COLO829 (cell line): ENCODE measurements at regions not wholly inside any gene's neighbourhood (a gene's known extent, or its start where the extent isn't known, plus 50 kb on each side); places are given as distances from the start of the nearest gene placed in this dataset.
"Not testable (repeated sequence)": the region's sequence is repeated elsewhere in the genome, so short reads cannot be mapped to it uniquely, and the experiment has no call there.

ENCODE experiments used
- DNase-seq: peaks from one replicate; pipeline ENCODE4 v3.0.0; 2012; ENCODE audit warnings: low spot score

DNA sequence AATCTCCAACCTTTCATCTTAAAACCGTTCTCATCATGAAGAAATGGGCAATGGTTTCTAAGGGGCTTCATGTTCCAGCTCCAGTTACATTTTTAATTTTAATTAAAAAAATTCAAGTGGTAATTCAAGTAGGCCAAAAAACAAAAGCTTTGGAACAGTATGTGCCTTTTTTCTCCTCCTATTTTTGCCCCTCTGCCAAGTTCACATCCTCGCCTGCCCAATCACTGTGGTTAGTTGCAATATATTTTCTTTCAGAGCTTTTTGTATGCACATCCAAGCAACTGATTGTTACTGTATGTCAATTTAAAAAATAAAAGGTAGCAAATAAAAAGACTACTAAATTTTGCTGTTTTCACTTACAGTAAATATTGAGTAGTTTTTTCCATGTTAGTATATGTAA lies 99.8 kb upstream of the B3GAT2 start:
- no peak for DNase-seq

GRCh38 chr6:71066153-71066552 lies 109.3 kb upstream of the B3GAT2 start:
- DNase-seq, result no peak

DNA sequence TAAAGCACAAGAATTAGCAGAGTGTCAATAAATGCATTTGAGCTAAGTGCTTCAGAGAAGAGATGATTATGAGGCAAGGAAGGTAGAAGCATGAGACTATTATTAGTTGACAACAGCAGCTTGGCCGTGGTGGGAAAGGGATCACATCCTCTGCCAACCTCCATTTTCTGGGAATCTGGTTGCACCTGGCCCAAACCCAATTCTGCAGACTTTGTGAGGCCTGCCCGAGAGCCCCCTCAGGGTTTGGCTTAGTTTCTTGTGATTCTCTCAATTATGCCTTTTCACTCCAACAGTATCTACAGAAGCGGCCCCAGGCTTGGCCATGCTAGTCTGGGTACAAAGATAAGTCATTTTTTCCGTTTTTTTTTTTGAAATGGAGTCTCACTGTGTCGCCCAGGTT lies 111.0 kb upstream of the B3GAT2 start:
- DNase-seq, result no peak

- DNase-seq, result no peak
These were observed 115.6 kb upstream of the B3GAT2 start for GRCh38 chr6:71072508-71072907.

DNA sequence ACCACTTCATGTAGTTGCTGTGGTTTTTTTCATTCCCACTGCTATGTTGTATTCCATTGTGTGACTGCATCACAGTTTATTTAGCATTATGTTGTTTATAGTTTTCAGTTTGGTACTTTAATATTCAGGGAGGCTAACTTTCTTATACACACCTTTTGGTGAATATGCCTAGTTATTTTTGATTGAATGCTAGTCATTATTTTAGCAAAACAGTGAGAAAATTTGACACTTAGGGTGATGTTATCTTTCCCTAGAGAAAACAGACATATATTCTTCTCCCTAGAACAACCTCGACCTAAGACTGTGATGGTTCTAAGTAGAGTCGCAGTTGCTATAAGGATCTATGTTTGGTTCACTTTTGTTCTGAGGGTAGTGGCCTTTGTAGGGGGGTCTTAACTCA lies 120.8 kb upstream of the B3GAT2 start:
- no peak for DNase-seq

DNA sequence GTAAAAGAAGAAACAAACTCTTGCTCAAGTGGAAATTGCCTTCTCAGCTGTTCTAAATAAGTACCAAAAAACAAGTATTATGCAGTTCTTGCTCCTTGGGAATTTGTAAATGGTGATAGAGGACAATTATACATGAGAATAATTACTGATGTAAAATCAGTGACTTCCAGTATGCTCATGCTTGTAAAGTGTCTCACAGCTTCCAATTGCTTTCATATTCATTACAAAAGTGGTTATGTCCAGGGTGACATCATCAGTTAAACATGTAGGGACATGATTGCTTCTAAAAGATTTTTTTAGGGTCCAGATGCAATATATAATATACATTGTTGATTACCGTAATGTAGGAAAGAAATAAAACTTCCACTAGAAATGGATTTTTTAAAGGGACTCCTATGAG lies 122.8 kb upstream of the B3GAT2 start:
- no peak for DNase-seq

GRCh38 chr6:71080133-71080532 lies 123.3 kb upstream of the B3GAT2 start:
- DNase-seq, result no peak

DNA sequence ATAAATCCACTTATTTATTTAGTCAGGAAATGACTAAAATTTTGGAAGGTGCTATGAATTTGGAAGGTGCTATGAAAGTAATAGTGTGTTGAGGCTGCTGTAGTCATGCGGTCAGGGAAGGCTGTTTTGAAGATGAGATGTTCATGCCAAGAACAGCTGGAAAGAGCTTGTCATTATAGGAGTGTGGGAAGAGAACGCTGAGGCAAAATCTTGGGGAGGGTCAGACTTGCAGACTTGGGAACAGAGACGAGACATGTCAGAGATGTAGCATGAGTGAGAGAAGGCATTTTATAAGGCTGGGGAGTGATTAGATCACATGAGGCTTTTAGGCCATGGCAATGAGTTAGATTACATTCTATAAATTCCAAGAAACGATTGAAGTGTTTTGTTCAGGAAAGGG lies 124.0 kb upstream of the B3GAT2 start:
- no peak for DNase-seq

DNA sequence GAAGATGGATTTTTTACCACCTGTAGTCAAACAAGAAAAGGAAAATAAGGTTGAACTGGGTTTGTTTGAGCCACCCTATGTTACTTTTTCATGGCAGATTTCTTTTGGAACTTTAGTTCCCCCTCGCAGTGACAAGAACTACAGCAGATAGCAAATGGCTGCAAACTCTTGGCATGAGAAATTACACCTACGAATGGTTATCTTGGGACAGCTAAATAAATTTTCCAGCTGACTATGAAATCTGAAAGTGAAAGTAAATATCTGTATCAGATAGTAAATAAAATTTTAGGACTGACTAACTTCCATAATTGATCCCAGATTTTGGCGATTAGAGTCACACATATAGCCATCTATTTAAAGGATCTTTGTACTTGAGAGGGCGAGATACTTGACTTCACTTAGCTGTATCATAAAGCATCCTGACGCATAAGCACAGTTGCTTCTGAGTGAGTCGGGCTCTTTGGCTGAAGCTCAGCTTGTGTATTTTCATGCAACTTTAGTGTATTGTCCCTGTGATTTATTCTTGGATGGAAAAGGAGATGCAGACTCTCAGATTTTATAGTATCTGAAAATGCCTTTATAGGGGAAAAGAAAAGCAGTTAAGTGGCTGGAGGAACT lies 125.3 kb upstream of the B3GAT2 start:
- DNase-seq, result no peak

DNA sequence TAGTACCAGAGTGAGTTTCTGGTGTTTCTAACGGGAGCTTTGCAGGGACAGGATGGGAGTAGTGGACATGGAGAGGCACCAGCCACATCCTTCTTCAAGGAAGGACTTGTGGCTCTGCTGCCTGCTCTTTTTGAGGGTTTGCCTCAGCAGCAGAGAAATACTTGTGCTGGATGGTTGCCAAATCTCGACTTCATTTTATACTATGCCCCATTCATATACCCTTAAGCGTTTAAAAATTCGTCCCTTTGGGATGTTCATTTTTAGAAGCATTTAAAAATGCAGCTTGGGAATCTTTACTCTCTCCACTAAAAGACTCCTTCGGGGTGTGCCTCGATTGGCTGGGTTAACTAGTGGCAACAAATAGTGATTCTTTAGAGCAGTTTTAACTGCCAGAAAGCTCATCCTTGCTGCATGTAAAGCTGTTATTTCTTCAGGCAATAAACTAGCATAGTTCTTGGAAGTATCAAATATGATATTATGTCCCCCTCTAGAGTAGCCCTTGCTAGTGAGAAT lies 126.5 kb upstream of the B3GAT2 start:
- no peak for DNase-seq

DNA sequence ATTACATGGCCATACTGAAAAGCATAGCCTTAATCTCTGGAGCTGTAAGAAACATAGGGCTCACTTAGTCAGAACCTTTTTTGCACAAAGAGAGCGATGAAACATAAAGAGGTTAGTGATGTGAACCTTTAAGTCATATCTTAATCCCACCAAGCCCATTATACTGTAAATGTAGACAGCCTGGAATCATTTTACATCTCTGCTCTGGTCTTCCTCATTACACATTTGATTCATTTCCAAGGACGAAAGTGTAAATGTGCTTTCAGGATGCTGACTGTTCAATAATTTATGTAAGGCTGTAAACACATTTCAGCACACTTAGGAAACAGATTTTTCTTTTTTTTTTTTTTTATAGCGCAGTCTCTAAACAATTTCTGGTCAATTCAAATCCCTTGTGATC lies 131.3 kb upstream of the B3GAT2 start:
- no peak for DNase-seq

DNA sequence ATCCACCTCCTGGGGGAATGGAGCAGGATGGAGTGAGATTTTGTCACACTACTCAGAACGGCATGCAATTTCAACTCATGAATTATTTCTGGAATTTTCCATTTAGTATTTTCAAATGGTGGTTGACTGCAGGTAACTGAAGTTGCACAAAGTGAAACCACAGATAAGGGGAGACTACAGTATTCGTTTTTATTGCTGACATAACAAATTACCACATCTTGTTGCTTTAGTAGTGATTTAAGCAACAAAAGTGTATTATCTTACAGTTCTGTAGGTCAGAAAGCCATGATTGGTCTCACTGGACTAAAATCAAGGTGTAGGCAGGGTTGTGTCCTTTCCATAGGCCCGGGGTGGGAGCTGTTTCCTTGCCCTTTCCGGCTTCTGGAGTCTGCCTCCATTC lies 133.4 kb upstream of the B3GAT2 start:
- DNase-seq, result no peak

DNA sequence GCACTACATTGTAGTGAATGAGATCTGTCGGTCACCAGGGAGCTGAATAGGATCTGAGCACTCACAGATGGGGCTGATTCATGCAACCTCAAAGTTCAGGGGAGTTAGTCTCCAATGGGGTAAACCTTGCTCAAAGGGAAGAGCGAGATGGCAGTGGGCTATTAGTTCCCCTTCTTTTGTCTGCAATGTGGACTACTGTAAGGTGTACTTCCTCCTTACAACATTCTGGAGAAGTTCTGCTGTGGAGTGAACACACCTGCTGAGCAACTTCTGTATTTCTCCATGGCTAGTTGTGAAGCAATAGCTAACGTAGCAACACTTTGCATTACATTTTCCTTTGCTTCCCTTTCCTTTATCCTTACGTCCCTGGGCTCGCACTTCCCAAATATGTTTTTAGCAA lies 134.3 kb upstream of the B3GAT2 start:
- no peak for DNase-seq

DNA sequence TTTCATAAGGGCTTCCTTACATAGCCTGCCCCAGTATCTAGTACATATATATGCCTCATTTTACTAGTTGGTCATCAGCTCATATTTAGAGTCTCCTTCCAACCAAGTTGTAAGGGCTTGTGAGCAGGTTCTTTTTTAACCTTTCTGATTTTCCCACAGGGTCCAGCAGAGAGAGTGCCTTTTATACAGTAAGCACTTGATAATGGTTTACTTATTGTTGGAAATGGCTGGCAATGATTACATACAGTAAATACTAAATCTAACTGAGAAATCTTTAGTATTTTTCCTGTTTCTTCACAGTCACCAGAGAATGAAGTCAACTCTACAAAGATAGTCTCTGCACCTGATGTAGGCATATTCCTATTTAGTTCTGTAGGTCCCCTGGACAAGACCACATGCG lies 135.1 kb upstream of the B3GAT2 start:
- no peak for DNase-seq

DNA sequence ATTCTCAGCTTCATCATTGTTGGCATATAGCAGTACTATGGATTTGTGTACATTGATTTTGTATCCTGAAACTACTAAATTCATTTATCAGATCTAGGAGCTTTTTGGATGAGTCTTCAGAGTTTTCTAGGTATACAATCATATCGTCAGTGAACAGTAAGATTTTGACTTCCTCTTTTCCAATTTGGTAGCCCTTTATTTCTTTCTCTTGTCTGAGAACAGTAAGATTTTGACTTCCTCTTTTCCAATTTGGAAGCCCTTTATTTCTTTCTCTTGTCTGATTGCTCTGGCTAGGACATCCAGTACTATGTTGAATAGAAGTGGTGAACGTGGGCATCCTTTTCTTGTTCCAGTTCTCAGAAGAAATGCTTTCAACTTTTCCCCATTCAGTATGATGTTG lies 140.4 kb upstream of the B3GAT2 start:
- DNase-seq, result not testable (repeated sequence)

DNA sequence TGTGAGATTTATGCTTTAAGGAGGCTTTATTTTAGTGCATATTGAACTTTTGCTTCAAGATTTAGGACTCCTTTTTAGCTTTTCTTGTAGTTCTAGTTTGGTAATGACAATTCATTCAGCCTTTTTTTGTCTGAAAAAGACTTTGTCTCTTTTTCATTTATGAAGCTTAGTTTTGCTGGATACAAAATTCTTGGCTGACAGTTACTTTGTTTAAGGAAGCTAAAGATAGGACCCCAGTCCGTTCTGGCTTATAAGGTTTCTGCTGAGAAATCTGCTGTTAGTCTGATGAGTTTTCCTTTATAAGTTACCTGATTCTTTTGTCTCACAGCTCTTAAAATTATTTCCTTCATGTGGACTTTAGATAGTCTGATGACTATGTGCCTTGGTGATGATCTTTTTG lies 142.8 kb upstream of the B3GAT2 start:
- DNase-seq, result no peak

- no peak for DNase-seq
These were observed 146.3 kb upstream of the B3GAT2 start for GRCh38 chr6:71103130-71103529.

DNA sequence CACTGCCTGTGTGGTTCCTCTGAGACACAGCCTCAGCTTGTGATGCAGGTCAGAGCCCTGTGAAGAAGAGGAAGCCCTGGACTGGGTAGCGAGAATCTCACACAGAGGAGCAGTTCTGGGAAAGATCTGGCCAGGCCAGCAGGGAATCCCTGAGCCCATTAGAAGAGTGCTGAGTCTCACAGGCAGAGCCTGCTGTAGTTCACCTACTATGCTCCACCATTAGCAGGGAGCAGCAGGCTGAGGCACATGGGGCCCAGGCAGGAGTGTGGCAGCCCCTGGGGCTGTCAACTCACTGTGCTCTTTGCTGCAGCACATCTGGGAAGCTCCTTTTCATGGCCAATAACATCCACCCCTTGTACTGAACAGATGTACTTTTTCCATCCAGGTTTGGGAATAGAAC lies 146.8 kb upstream of the B3GAT2 start:
- no peak for DNase-seq

- no peak for DNase-seq
These were observed 149.4 kb upstream of the B3GAT2 start for GRCh38 chr6:71106276-71106675.

DNA sequence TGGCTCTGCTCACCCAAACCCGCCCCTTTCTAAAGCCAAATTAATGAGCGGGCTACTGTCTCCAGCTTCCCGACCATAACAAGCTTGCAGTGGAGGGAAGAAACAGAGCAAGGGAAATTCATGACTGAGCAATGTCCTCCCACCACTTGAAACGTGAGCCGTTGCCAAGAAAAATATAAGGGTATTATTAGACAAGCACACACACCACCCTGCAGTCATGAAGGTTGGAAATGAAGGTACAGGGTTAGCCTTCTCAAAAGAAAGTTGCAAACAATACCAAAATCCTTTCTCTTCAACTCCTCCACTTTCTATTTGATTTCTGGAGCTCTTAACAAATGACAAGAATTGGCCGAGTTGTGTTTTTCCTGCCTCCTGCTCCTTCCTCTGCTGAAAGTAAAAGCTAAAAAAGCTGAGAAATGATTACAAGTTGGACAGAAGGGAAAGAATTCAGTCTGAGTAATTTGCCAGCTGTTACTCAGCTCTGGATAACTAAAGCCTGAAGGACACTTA lies 151.1 kb upstream of the B3GAT2 start:
- peak; percentile 7 for DNase-seq

- no peak for DNase-seq
These were observed 157.7 kb upstream of the B3GAT2 start for GRCh38 chr6:71114544-71114943.

DNA sequence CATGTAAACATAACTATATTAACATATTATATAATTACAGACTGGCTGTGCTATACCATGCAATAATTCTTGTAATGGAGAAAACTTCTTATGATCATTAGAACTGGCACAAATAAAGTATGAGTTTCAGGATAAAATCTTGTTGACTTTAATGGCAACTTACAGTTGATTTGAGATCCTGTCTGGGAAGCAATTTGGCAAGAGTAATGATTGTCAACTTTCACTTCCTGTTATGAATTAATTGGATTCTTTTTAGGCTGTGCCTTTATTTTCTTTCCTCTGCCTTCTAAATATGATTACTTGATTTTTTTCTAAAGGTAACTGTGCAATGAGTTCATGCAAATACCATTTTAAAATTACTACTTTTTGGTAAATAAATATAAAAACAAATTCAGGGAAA lies 158.1 kb upstream of the B3GAT2 start:
- no peak for DNase-seq

DNA sequence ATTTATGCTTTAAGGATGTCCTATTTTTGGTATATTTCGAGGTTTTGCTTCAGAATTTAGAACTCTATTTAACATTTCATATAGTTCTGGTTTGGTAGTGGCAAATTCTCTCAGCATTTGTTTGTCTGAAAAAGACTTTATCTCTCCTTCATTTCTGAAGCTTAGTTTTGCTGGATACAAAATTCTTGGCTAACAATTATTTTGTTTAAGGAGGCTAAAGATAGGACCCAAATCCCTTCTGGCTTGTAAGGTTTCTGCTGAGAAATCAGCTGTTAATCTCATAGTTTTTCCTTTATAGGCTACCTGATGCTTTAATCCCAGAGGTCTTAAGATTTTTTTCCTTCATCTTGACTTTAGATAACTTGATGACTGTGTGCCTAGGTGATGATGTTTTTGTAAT lies 162.7 kb upstream of the B3GAT2 start:
- no peak for DNase-seq

DNA sequence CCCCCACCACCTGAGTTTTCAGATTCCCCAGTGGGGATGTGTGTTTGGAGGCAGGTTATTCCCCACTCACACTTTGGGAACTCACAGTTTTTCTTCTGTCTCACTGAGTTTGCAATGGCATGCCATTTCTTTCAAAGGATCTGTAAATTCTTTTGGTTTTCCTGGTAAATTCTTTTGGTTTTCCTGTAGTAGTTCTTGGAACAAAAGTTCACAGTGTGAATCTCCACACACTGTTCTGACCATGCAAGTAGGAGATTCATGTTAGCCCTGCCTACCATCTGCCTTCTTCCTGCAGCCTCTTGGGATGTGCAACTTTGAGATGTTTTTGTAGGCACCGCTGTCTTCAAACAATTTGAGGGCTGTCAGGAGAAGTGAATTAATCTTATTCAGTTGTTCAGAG lies 165.6 kb upstream of the OGFRL1 start:
- no peak for DNase-seq

DNA sequence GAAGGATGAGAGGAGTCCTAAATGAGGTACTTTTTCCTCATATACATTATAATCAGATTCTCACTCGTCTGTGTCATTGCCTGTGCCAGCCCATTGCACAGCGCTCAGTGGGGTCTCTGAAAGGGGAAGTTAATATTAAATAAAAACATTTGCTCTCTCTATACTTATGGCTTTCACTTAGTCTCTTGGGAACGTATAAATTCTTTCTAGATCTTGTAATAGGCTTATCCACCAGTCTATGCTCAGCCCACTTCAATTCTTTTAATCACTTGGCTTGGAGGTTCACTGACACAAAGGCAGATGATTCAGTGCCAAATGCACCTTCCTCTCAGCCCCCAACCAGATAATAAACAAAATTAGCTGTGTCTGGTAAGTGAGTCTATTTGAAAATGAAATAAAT lies 164.3 kb upstream of the OGFRL1 start:
- DNase-seq, result no peak
